Esophagus muscularis mucosa (tissue), 4 donors: ENCODE measurements at regions not wholly inside any gene's neighbourhood (a gene's known extent, or its start where the extent isn't known, plus 50 kb on each side); places are given as distances from the start of the nearest gene placed in this dataset.

Experiments used
- DNase-seq: peaks from one replicate; pipeline ENCODE4 v3.0.0-alpha.2; 2017; ENCODE audit errors: extremely low spot score
- H3K27ac ChIP-seq, 4 donors: fragments of 200-600 bp; sonication (generic); replicated peaks in 1 of 4; 1 replicate in 3 of 4; 2 replicates in 1 of 4; pipeline ENCODE4 v1.5.1; 2016 to 2019; ENCODE audit warnings: mild to moderate bottlenecking in 1 of 4
- H3K27me3 ChIP-seq, 4 donors: fragments of 200-600 bp; sonication (generic); one replicate each; pipeline versions ENCODE4 v1.5.1 to v1.6.0; 2016 to 2019
- H3K36me3 ChIP-seq, 4 donors: fragments of 200-600 bp; sonication (generic); one replicate each; pipeline ENCODE4 v1.5.1; 2016 to 2019
- H3K4me1 ChIP-seq, 4 donors: fragments of 200-600 bp; sonication (generic); one replicate each; pipeline ENCODE4 v1.5.1; 2016 to 2019
- H3K4me3 ChIP-seq, 4 donors: fragments of 200-600 bp; sonication (generic); 1 replicate in 2 of 4; 2 replicates in 2 of 4; pipeline ENCODE4 v1.5.1; 2016 to 2019; ENCODE audit warnings: mild to moderate bottlenecking in 4 of 4, moderate library complexity in 1 of 4
- H3K9me3 ChIP-seq, 4 donors: fragments of 200-600 bp; sonication (generic); 1 replicate in 3 of 4; 2 replicates in 1 of 4; pipeline ENCODE4 v1.5.1; 2016 to 2019
- CTCF ChIP-seq, 3 experiments: fragments of 200-600 bp in 2 of 3; fragments of 450-650 bp in 1 of 3; sonication (generic) in 2 of 3; IDR thresholded peaks; one replicate each; pipeline ENCODE4 v1.5.1; 2017 to 2019; ENCODE audit warnings: antibody characterized with exemption in 3 of 3, mild to moderate bottlenecking in 2 of 3, moderate library complexity in 1 of 3
- EP300 ChIP-seq: sonication (generic); formaldehyde crosslinking; IDR thresholded peaks from one replicate; pipeline ENCODE4 v1.6.1; 2017; ENCODE audit warnings: antibody characterized with exemption
- POLR2A ChIP-seq: fragments of 450-650 bp; IDR thresholded peaks from one replicate; pipeline ENCODE4 v1.6.1; 2017; ENCODE audit warnings: antibody characterized with exemption, moderate library complexity, mild to moderate bottlenecking, low read depth
- POLR2AphosphoS5 ChIP-seq, 2 donors: sonication (generic); formaldehyde crosslinking; IDR thresholded peaks; one replicate each; pipeline ENCODE4 v1.6.1; 2017; ENCODE audit warnings: antibody characterized with exemption in 2 of 2
- WGBS: methylation state at CpG from one replicate; pipeline ENCODE4 v1.1.5; 2018; 5-methylcytosine and 5-hydroxymethylcytosine counted together
- intact Hi-C: fragments of 100-400 bp; cut with DNase I; formaldehyde crosslinking; loops from one replicate; pipeline ENCODE4 v1.15.1; 2023

DNA sequence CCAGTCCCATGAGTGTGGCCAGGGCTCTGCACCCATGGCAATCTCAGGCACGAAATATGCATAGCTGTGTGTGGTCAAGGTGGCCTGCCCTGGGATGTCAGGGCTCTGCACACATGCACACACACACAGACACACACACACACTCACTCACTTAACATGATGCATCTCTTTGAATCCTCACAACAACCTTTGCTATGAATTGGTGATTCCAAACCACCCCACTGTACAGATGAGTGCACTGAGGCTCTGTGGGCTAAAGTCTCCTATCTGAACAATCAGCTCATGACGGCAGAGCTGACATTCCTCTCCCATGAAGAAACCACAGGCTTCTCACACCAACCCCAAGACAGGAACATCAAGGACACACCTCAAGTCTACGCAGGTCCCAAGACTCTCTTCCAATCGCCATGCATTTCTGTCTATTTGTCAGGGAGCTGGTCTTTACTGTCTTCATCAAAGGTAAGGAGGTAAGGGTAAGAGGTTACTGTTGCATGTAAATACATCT lies 131.6 kb downstream of the ETS2 start:
- no peaks in the 10 kb centered on the region for H3K4me1 ChIP-seq
- no peaks in the 10 kb centered on the region for H3K36me3 ChIP-seq
- 96% methylated on average over 4 of the region's 4 CpGs for WGBS
- no peak overlapping the region for H3K4me3 ChIP-seq
- H3K27me3 ChIP-seq: no peaks in the 10 kb centered on the region
- no peaks in the 10 kb centered on the region for H3K9me3 ChIP-seq
- intact Hi-C loops: no loop called here
- H3K27ac ChIP-seq: no peak overlapping the region
- no peak for DNase-seq
- TF ChIP-seq EP300 (no peak), POLR2A (no peak), POLR2AphosphoS5 (IDR thresholded peaks at IDR 0.05) (no peak), CTCF (IDR thresholded peaks at IDR 0.05) (no peak)

DNA sequence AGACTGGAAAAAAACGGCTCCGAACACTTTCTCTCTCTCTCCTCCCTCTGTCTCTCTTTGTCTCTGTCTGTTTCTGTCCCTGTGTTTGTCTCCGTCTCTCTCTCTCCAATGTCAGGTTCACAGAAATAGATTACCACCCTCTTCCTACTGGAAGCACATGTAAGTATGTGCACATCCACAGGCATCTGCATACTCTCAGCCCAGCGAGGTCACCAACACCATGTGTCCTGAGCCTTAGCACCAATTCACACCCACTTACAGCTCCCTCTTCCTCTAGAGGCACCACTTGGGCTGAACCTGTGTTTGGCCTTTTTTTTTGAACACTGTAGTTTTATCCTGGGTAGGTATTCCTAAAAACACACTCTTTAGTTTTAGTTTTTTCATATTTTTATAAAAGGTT lies 130.5 kb downstream of the ETS2 start:
- no peak overlapping the region for H3K27ac ChIP-seq
- 73% methylated on average over 4 of the region's 4 CpGs for WGBS
- no peaks in the 10 kb centered on the region for H3K9me3 ChIP-seq
- intact Hi-C loops: no loop called here
- H3K27me3 ChIP-seq: no peaks in the 10 kb centered on the region
- no peaks in the 10 kb centered on the region for H3K36me3 ChIP-seq
- TF ChIP-seq POLR2AphosphoS5 (IDR thresholded peaks at IDR 0.05) (no peak), POLR2A (no peak), EP300 (no peak)
- H3K4me1 ChIP-seq: no peaks in the 10 kb centered on the region
- DNase-seq: no peak
- H3K4me3 ChIP-seq: no peak overlapping the region

- WGBS: 93% methylated on average over 10 of the region's 10 CpGs
Measured at GRCh38 chr21:38933731-38934130, 128.0 kb downstream of the ETS2 start.

DNA sequence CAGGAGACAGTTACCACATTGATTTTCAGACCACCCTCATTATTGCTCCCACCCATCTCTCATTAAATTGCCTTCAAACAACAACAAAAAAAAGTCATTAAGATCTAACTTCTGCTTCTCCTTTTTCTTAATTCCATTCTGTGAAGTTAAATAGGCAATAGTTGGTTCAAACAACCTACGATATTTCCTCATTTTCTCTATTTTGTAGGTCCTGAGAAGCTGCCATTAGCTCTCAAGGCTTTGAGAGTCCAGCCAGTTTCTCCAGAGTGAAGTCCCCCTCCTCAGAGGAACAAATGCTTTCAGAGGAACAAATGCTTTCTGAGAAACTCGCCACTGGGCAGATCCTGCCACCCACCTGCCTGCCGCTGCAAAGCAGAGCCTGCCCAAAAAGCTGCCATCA lies 125.6 kb downstream of the ETS2 start:
- TF ChIP-seq EP300 (no peak), CTCF (IDR thresholded peaks at IDR 0.05) (no peak), POLR2AphosphoS5 (IDR thresholded peaks at IDR 0.05) (no peak)
- H3K4me1 ChIP-seq: peaks cover 2 to 10% (median 3%) of the 10 kb centered on the region in 4 donors
- H3K27me3 ChIP-seq: no peaks in the 10 kb centered on the region
- intact Hi-C loops: loop anchor here (5.0 kb wide), 1 partner anchor 191 kb away; no protein-coding TSS in a partner anchor
- no peaks in the 10 kb centered on the region for H3K36me3 ChIP-seq
- 92% methylated on average over 3 of the region's 3 CpGs for WGBS
- no peak for DNase-seq
- H3K4me3 ChIP-seq: no peak overlapping the region
- H3K9me3 ChIP-seq: peaks cover 0 to 5% (median 0%) of the 10 kb centered on the region in 4 donors
- H3K27ac ChIP-seq: no peak overlapping the region

More at GRCh38 chr21:38933731-38934130, 128.0 kb downstream of the ETS2 start:
- Histone ChIP-seq H3K4me3 (no peak overlapping the region), H3K27me3 (no peaks in the 10 kb centered on the region), H3K27ac (no peak overlapping the region), H3K4me1 (peaks cover 0 to 5% (median 0%) of the 10 kb centered on the region in 4 donors), H3K9me3 (peaks cover 0 to 5% (median 0%) of the 10 kb centered on the region in 4 donors), H3K36me3 (no peaks in the 10 kb centered on the region)
- no peak for TF ChIP-seq EP300
- TF ChIP-seq CTCF (IDR thresholded peaks at IDR 0.05): no peak
- TF ChIP-seq POLR2A: no peak
- no peak for TF ChIP-seq POLR2AphosphoS5 (IDR thresholded peaks at IDR 0.05)
- intact Hi-C loops: loop anchor here (5.0 kb wide), 1 partner anchor 189 kb away; no protein-coding TSS in a partner anchor
- DNase-seq: no peak

DNA sequence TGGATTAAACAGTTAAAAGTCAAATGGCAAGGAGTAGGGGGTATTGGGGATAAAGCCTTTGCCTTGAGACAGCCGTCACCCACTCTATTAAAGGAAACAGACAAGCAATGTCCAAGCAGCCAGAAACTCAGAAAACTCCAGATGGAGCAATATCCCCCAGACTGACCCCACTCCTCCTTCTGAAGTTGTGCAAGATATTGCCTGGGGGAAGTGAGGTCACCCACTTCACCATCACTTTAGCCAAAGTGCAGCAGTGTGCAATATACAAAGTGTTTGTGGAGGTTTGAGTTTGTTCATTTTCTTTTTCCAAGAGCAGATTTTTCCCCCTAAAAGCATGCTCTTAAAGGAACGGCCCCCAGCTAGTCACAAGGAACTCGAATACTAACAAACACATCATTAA lies 125.1 kb downstream of the ETS2 start:
- peaks cover 6 to 14% (median 7%) of the 10 kb centered on the region in 4 donors for H3K4me1 ChIP-seq
- peaks cover 0 to 5% (median 0%) of the 10 kb centered on the region in 4 donors for H3K9me3 ChIP-seq
- no peaks in the 10 kb centered on the region for H3K27me3 ChIP-seq
- DNase-seq: no peak
- no peak overlapping the region for H3K27ac ChIP-seq
- no peak overlapping the region for H3K4me3 ChIP-seq
- no peaks in the 10 kb centered on the region for H3K36me3 ChIP-seq
- intact Hi-C loops: loop anchor here (5.0 kb wide), 1 partner anchor 191 kb away; no protein-coding TSS in a partner anchor
- no peak for TF ChIP-seq POLR2A
- TF ChIP-seq POLR2AphosphoS5 (IDR thresholded peaks at IDR 0.05): peak in 1 of 2 donors; percentile 38
- TF ChIP-seq CTCF (IDR thresholded peaks at IDR 0.05): no peak
- WGBS: 47% methylated on average over 3 of the region's 3 CpGs
